Endothelial cell of umbilical vein (primary cell): ENCODE measurements at regions not wholly inside any gene's neighbourhood (a gene's known extent, or its start where the extent isn't known, plus 50 kb on each side); places are given as distances from the start of the nearest gene placed in this dataset.

Experiments used
- BruUV-seq: library from RNA; stranded (reverse); fragments of 400-500 nt; replicated peaks from 2 replicates; lab custom pipeline; 2021; lab: Mats Ljungman, UMichigan
- CTCF ChIA-PET: fragments of 300-600, 350-600 bp; sonication (Branson Sonifier 250); formaldehyde crosslinking; loops from one replicate; lab custom pipeline; 2021; ENCODE audit warnings: antibody characterized with exemption, inconsistent platforms; lab: Charles Lee
- POLR2A ChIA-PET: fragments of 300-600, 350-600 bp; sonication (Branson Sonifier 250); formaldehyde crosslinking; loops from one replicate; lab custom pipeline; 2021; ENCODE audit warnings: antibody characterized with exemption, inconsistent platforms; lab: Charles Lee
- DNase-seq: peaks from one replicate; pipeline ENCODE4 v3.0.0-alpha.2; 2011; ENCODE audit warnings: low read depth, low spot score
- FAIRE-seq: peaks from 2 replicates; lab custom pipeline; 2011; peaks lifted over from hg19 to GRCh38; lab: Jason Lieb, UNC
- H2AFZ ChIP-seq: 2 replicates; pipeline ENCODE4 v1.6.0; 2012; ENCODE audit warnings: low read depth, low read length, control low read depth, inconsistent platforms
- H3K27ac ChIP-seq: 2 replicates; pipeline ENCODE4 v1.5.1; 2011; ENCODE audit warnings: low read depth, mild to moderate bottlenecking, control low read depth, low read length, moderate library complexity; ENCODE audit not compliant: insufficient read depth
- H3K27me3 ChIP-seq, 2 experiments: 2 replicates each; pipeline versions ENCODE4 v1.6.0 to v1.6.1; 2011; ENCODE audit warnings: low read length in 2 of 2, mixed read lengths in 1 of 2; ENCODE audit not compliant: control insufficient read depth in 2 of 2, insufficient read depth in 2 of 2
- H3K36me3 ChIP-seq, 2 experiments: 2 replicates in 1 of 2; 3 replicates in 1 of 2; pipeline ENCODE4 v1.5.1; 2011; ENCODE audit warnings: low read length in 2 of 2, mild to moderate bottlenecking in 1 of 2, moderate library complexity in 1 of 2; ENCODE audit not compliant: control insufficient read depth in 2 of 2, insufficient read depth in 2 of 2; ENCODE audit errors: extremely low read depth in 1 of 2
- H3K4me1 ChIP-seq: 3 replicates; pipeline ENCODE4 v1.5.1; 2011; ENCODE audit warnings: mild to moderate bottlenecking, low read length; ENCODE audit not compliant: control insufficient read depth, insufficient read depth; ENCODE audit errors: extremely low read depth
- H3K4me2 ChIP-seq: 2 replicates; pipeline ENCODE4 v1.6.1; 2011; ENCODE audit warnings: low read length, control low read depth, mixed read lengths; ENCODE audit not compliant: insufficient read depth
- H3K4me3 ChIP-seq, 3 experiments: fragments of 200-600 bp in 1 of 3; sonication (generic), shearing (Covaris generic) in 1 of 3; replicated peaks in 1 of 3; 2 replicates each; pipeline ENCODE4 v1.5.1; 2011 to 2016; ENCODE audit warnings: control low read depth in 3 of 3, low read length in 3 of 3, mild to moderate bottlenecking in 2 of 3, inconsistent platforms in 1 of 3, low read depth in 1 of 3, moderate library complexity in 1 of 3; ENCODE audit not compliant: insufficient read depth in 1 of 3
- H3K79me2 ChIP-seq: 2 replicates; pipeline ENCODE4 v1.6.0; 2012; ENCODE audit warnings: low read length, inconsistent platforms; ENCODE audit not compliant: control insufficient read depth, insufficient read depth
- H3K9ac ChIP-seq: replicated peaks from 2 replicates; pipeline ENCODE3; 2011; ENCODE audit warnings: low read length, control low read depth; ENCODE audit not compliant: insufficient read depth; ENCODE audit errors: extremely low read depth
- H3K9me1 ChIP-seq: replicated peaks from 3 replicates; pipeline ENCODE4 v1.6.0; 2011; ENCODE audit warnings: mild to moderate bottlenecking, low read length; ENCODE audit not compliant: control insufficient read depth, insufficient read depth; ENCODE audit errors: extremely low read depth
- H3K9me3 ChIP-seq: replicated peaks from 2 replicates; pipeline ENCODE4 v1.5.1; 2012; ENCODE audit warnings: low read length, inconsistent platforms; ENCODE audit not compliant: control insufficient read depth, insufficient read depth
- H4K20me1 ChIP-seq: replicated peaks from 2 replicates; pipeline ENCODE3; 2011; ENCODE audit warnings: mild to moderate bottlenecking, low read length; ENCODE audit not compliant: control insufficient read depth, insufficient read depth; ENCODE audit errors: extremely low read depth
- CTCF ChIP-seq, 2 donors: IDR thresholded peaks; 1 replicate in 1 of 2; 2 replicates in 1 of 2; pipeline ENCODE4 v1.5.1; 2011; ENCODE audit warnings: low read length in 2 of 2, mild to moderate bottlenecking in 2 of 2, moderate library complexity in 2 of 2, control low read depth in 1 of 2, inconsistent platforms in 1 of 2, low read depth in 1 of 2; ENCODE audit not compliant: insufficient read depth in 1 of 2; ENCODE audit errors: extremely low read depth in 1 of 2
- EZH2 ChIP-seq: IDR thresholded peaks from 2 replicates; pipeline ENCODE4 v1.6.1; 2012; ENCODE audit warnings: borderline replicate concordance, low read depth, mild to moderate bottlenecking, moderate library complexity, low read length, inconsistent platforms; ENCODE audit not compliant: severe bottlenecking
- FOS ChIP-seq: IDR thresholded peaks from 2 replicates; pipeline ENCODE4 v1.6.1; 2011; ENCODE audit warnings: mild to moderate bottlenecking, low read length, moderate library complexity, borderline replicate concordance; ENCODE audit not compliant: insufficient read depth
- GATA2 ChIP-seq: IDR thresholded peaks from 2 replicates; pipeline ENCODE4 v1.7.0; 2011; ENCODE audit warnings: low read depth, mild to moderate bottlenecking, moderate library complexity, mixed read lengths, low read length; ENCODE audit not compliant: insufficient read length, insufficient read depth
- JUN ChIP-seq: IDR thresholded peaks from 2 replicates; pipeline ENCODE4 v1.6.1; 2011; ENCODE audit warnings: borderline replicate concordance, low read depth; ENCODE audit not compliant: insufficient read length, insufficient read depth
- MAX ChIP-seq: IDR thresholded peaks from 2 replicates; pipeline ENCODE4 v1.6.1; 2011; ENCODE audit not compliant: insufficient read depth, insufficient read length
- MYC ChIP-seq: IDR thresholded peaks from one replicate; pipeline ENCODE4 v1.6.1; 2011; ENCODE audit warnings: mild to moderate bottlenecking, low read depth, low read length
- POLR2A ChIP-seq: IDR thresholded peaks from 2 replicates; pipeline ENCODE4 v1.6.1; 2012; ENCODE audit warnings: low read depth, mild to moderate bottlenecking, control low read depth, low read length
- POLR2AphosphoS5 ChIP-seq: IDR thresholded peaks from 2 replicates; pipeline ENCODE4 v1.6.1; 2012; ENCODE audit warnings: low read depth, mild to moderate bottlenecking, control low read depth, low read length, moderate library complexity; ENCODE audit not compliant: insufficient read depth
- dilution Hi-C: fragments of 300-500 bp; cut with MboI; formaldehyde crosslinking; loops from one replicate; pipeline ENCODE4 v1.15.0; 2019; ENCODE audit warnings: low sequenced_read_pairs; ENCODE audit not compliant: extremely low pct_ligation_motif_present
- intact Hi-C: fragments of 100-400 bp; cut with micrococcal nuclease; formaldehyde crosslinking; loops from one replicate; pipeline ENCODE4 v1.10.0; 2022

- FAIRE-seq: no peak
- H2AFZ ChIP-seq: no peak overlapping the region
- H3K36me3 ChIP-seq: no peaks in the 10 kb centered on the region
- TF ChIP-seq POLR2A (no peak), JUN (no peak), POLR2AphosphoS5 (no peak), CTCF (IDR thresholded peaks at IDR 0.05; ENCODE audit: extremely low read depth in 1 of 2, insufficient read depth in 1 of 2, low read depth in 1 of 2, low read length in 2 of 2) (no peak), GATA2 (no peak), MYC (no peak), EZH2 (no peak), MAX (no peak), FOS (no peak)
- dilution Hi-C loops (no loop called here), intact Hi-C loops (no loop called here)
- no peaks in the 10 kb centered on the region for H3K4me1 ChIP-seq
- no peak overlapping the region for H3K9ac ChIP-seq
- POLR2A ChIA-PET: no interaction called here
- no TSS peak for BruUV-seq
- H3K27me3 ChIP-seq: no peaks in the 10 kb centered on the region
- no peak overlapping the region for H3K4me2 ChIP-seq
- no peaks in the 10 kb centered on the region for H3K9me1 ChIP-seq
- H4K20me1 ChIP-seq: no peaks in the 10 kb centered on the region
- H3K9me3 ChIP-seq: no peaks in the 10 kb centered on the region
- H3K79me2 ChIP-seq: no peaks in the 10 kb centered on the region
- no peak overlapping the region for H3K4me3 ChIP-seq
- H3K27ac ChIP-seq: no peak overlapping the region
- no peak for DNase-seq
- CTCF ChIA-PET: no interaction called here
Observed at GRCh38 chr3:20958161-20958560, 772.2 kb upstream of the SGO1 start.
